ENCODE measurements at regions not wholly inside any gene's neighbourhood (a gene's known extent, or its start where the extent isn't known, plus 50 kb on each side); places are given as distances from the start of the nearest gene placed in this dataset.
A peak's percentile ranks its signal among the peaks of the same experiment; 100 is the strongest.

DNA sequence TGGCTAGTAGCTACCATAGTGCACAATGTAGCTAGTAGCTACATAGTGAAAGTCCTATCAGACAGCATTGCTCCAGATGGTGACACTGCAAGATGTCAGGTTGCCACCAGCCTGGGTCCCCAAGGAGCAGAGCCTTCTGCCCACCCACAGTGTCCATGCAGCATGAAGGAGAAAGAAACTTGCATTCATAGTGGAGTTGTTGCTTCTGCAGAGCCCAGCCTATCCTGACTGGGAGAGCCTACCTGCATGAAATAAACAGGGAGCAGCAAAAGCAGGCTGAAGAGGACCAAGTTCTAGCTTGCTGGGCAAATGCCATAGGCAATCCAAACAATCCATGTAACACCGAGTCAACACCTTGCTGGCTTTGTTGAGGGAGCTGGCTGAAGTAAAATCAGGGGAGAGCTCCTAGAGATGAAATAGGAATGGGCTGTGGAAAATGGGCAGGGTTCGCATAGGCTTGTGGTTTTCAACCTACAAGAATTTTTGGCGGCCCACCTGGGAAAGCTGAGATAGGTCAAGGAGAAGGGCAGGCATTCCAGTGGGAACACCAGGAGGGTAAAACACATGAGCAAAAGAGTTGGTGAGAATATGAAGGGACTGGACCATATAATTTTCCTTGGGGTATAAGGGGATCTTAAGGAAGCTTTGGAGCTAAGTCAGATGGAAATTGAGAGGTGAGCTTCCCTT lies 195.8 kb downstream of the CYP26B1 start:
- WGBS, 2 donors: 81 to 88% methylated on average over 3 of the region's 3 CpGs
- no peak overlapping the region for H3K27ac ChIP-seq
- intact Hi-C loops (cut with DNase I): no loop called here
- H3K36me3 ChIP-seq: no peaks in the 10 kb centered on the region
- no peak for FAIRE-seq
- TF ChIP-seq CTCF (IDR thresholded peaks at IDR 0.05): no peak
- no peaks in the 10 kb centered on the region for H3K9me3 ChIP-seq
- no peak for DNase-seq
- H3K4me1 ChIP-seq: no peaks in the 10 kb centered on the region
- H3K4me3 ChIP-seq: no peak overlapping the region
- no peak for ATAC-seq
- H3K27me3 ChIP-seq: no peaks in the 10 kb centered on the region

- intact Hi-C loops (cut with DNase I): no loop called here
- Histone ChIP-seq H3K4me1 (no peaks in the 10 kb centered on the region), H3K27ac (no peak overlapping the region), H3K36me3 (no peaks in the 10 kb centered on the region), H3K27me3 (no peaks in the 10 kb centered on the region), H3K9me3 (no peaks in the 10 kb centered on the region), H3K4me3 (no peak overlapping the region)
- WGBS, 2 donors: 69 to 78% methylated on average over 2 of the region's 2 CpGs
- DNase-seq (no peak), FAIRE-seq (no peak), ATAC-seq (no peak)
- no peak for TF ChIP-seq CTCF (IDR thresholded peaks at IDR 0.05)
Observed at GRCh38 chr2:71951083-71951468, 196.6 kb downstream of the CYP26B1 start.

GRCh38 chr2:71950256-71951082 lies 197.2 kb downstream of the CYP26B1 start:
- FAIRE-seq (no peak), ATAC-seq (peak in 2 of 4 donors; percentile 28 to 49), DNase-seq (no peak)
- no peaks in the 10 kb centered on the region for H3K4me1 ChIP-seq
- 67 to 69% methylated on average over 4 of the region's 4 CpGs for WGBS, 2 donors
- H3K4me3 ChIP-seq: no peak overlapping the region
- TF ChIP-seq CTCF (IDR thresholded peaks at IDR 0.05): no peak
- no peaks in the 10 kb centered on the region for H3K27me3 ChIP-seq
- intact Hi-C loops (cut with DNase I): no loop called here
- H3K9me3 ChIP-seq: no peaks in the 10 kb centered on the region
- no peaks in the 10 kb centered on the region for H3K36me3 ChIP-seq
- H3K27ac ChIP-seq: no peak overlapping the region

GRCh38 chr2:71949537-71949798 lies 198.2 kb downstream of the CYP26B1 start:
- Histone ChIP-seq H3K4me3 (no peak overlapping the region), H3K27me3 (no peaks in the 10 kb centered on the region), H3K27ac (no peak overlapping the region), H3K36me3 (no peaks in the 10 kb centered on the region), H3K4me1 (no peaks in the 10 kb centered on the region), H3K9me3 (no peaks in the 10 kb centered on the region)
- intact Hi-C loops (cut with DNase I): no loop called here
- no peak for DNase-seq
- no peak for TF ChIP-seq CTCF (IDR thresholded peaks at IDR 0.05)
- FAIRE-seq: no peak
- WGBS, 2 donors: 64 to 77% methylated on average over 3 of the region's 3 CpGs
- ATAC-seq: no peak
